ENCODE measurements at regions not wholly inside any gene's neighbourhood (a gene's known extent, or its start where the extent isn't known, plus 50 kb on each side); places are given as distances from the start of the nearest gene placed in this dataset.

GRCh38 chr7:47724335-47724982 is 142.5 kb upstream of the TNS3 start:
- Mint-ChIP-seq H3K4me3 (no peak overlapping the region), H3K27ac (no peak overlapping the region), H3K4me1 (ENCODE audit: low read depth) (no peaks in the 10 kb centered on the region), H3K36me3 (ENCODE audit: low read depth) (no peaks in the 10 kb centered on the region), H3K9me3 (no peaks in the 10 kb centered on the region), H3K27me3 (ENCODE audit: insufficient read depth) (peaks cover 2% of the 10 kb centered on the region)
- DNase-seq (ENCODE audit: low spot score) = no peak
- intact Hi-C loops (cut with micrococcal nuclease) = no loop called here

GRCh38 chr7:47722126-47722525 is 140.2 kb upstream of the TNS3 start:
- no peaks in the 10 kb centered on the region for H3K4me1 Mint-ChIP-seq (ENCODE audit: low read depth)
- H3K27me3 Mint-ChIP-seq (ENCODE audit: insufficient read depth) = peaks cover 2% of the 10 kb centered on the region
- no peaks in the 10 kb centered on the region for H3K36me3 Mint-ChIP-seq (ENCODE audit: low read depth)
- H3K27ac Mint-ChIP-seq = no peak overlapping the region
- no peak overlapping the region for H3K4me3 Mint-ChIP-seq
- DNase-seq (ENCODE audit: low spot score) = no peak
- intact Hi-C loops (cut with micrococcal nuclease) = no loop called here
- H3K9me3 Mint-ChIP-seq = no peaks in the 10 kb centered on the region

DNA sequence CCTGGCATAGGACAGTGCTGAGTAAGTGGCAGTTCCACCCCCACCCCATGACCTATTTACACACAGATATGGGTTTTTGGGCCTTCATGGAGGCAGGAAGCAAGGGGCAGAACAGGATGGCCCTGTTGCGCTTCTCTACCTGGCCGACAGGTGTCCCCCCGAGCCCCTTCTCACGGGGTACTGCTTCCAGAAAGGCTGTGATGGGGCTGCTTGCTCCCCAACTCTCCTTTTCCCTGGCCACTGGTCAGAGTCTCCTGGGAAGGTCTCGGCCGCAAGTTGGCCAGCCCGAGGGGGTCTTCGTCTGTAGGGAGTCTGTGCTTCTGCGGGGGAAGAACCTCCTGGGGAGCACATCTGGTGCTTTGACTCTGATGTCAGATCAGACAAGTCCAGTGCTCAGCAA is 139.8 kb upstream of the TNS3 start:
- intact Hi-C loops (cut with micrococcal nuclease) = no loop called here

GRCh38 chr7:47720907-47721244 is 139.0 kb upstream of the TNS3 start:
- no peak overlapping the region for H3K27ac Mint-ChIP-seq
- intact Hi-C loops (cut with micrococcal nuclease) = no loop called here
- H3K4me1 Mint-ChIP-seq (ENCODE audit: low read depth) = no peaks in the 10 kb centered on the region
- no peaks in the 10 kb centered on the region for H3K27me3 Mint-ChIP-seq (ENCODE audit: insufficient read depth)
- no peak overlapping the region for H3K4me3 Mint-ChIP-seq
- no peaks in the 10 kb centered on the region for H3K9me3 Mint-ChIP-seq
- DNase-seq (ENCODE audit: low spot score) = no peak
- no peaks in the 10 kb centered on the region for H3K36me3 Mint-ChIP-seq (ENCODE audit: low read depth)

More for the DNA sequence above, 139.8 kb upstream of the TNS3 start:
- DNase-seq (ENCODE audit: low spot score) = no peak
- Mint-ChIP-seq H3K36me3 (ENCODE audit: low read depth) (no peaks in the 10 kb centered on the region), H3K4me1 (ENCODE audit: low read depth) (no peaks in the 10 kb centered on the region), H3K4me3 (no peak overlapping the region), H3K27me3 (ENCODE audit: insufficient read depth) (no peaks in the 10 kb centered on the region), H3K27ac (no peak overlapping the region), H3K9me3 (no peaks in the 10 kb centered on the region)

DNA sequence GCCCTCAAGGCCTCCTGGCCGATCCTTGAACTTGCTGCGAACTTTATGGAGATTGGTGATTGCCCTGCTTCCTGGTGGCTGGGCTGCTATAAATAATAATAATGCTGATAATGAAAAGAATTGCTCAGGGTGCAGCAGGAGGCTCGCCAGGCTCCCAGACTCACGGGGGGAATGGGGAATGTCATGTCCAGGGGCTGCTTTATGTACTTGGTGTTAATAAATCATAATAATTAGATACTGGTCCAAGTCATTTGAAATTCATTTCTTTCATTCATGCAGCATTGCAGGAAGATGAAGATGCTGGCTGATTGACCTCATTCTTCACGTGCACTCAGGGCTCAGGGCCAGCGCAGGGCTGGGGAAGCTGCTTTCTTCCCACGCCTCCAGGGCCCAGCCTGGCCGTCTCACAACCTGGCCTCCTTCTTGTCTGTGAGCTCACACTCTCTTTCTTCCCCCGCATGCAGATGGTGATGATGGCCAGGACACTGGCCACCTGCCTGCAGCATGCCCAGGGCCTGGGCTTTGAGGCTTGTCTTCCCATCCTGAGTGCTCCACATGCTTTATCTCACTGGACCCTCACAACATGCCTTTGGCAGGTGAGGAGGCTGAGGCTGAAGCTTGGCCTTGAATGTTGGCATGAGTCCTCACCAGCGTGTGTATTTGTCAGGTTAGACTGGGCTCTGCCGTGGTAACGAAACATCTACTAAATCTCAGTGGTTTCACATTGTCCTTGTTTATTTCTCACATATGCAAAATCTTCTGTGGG is 138.4 kb upstream of the TNS3 start:
- no peak overlapping the region for H3K4me3 Mint-ChIP-seq
- no peaks in the 10 kb centered on the region for H3K9me3 Mint-ChIP-seq
- no peaks in the 10 kb centered on the region for H3K27me3 Mint-ChIP-seq (ENCODE audit: insufficient read depth)
- no peak overlapping the region for H3K27ac Mint-ChIP-seq
- H3K36me3 Mint-ChIP-seq (ENCODE audit: low read depth) = no peaks in the 10 kb centered on the region
- intact Hi-C loops (cut with micrococcal nuclease) = no loop called here
- DNase-seq (ENCODE audit: low spot score) = no peak
- H3K4me1 Mint-ChIP-seq (ENCODE audit: low read depth) = no peaks in the 10 kb centered on the region

DNA sequence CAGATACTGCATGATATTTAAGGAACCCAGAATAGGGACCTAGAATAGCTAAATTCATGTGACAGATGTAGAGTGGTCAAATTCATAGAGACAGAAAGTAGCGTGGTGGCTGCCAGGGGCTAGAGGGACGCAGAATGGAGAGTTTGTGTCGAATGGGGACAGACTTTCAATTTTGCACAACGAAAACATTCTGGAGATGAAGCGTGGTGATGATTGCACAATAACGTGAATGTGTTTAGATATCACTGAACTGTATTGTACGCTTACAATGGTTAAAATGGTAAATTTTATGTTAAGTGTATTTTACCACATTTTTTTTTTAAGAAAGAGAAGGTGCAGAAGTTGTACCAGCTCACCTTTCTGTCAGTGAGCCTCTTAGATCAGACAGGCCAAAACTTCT is 137.8 kb upstream of the TNS3 start:
- DNase-seq (ENCODE audit: low spot score) = no peak
- Mint-ChIP-seq H3K4me1 (ENCODE audit: low read depth) (no peaks in the 10 kb centered on the region), H3K36me3 (ENCODE audit: low read depth) (no peaks in the 10 kb centered on the region), H3K4me3 (no peak overlapping the region), H3K27ac (no peak overlapping the region), H3K9me3 (no peaks in the 10 kb centered on the region), H3K27me3 (ENCODE audit: insufficient read depth) (no peaks in the 10 kb centered on the region)
- intact Hi-C loops (cut with micrococcal nuclease) = no loop called here

DNA sequence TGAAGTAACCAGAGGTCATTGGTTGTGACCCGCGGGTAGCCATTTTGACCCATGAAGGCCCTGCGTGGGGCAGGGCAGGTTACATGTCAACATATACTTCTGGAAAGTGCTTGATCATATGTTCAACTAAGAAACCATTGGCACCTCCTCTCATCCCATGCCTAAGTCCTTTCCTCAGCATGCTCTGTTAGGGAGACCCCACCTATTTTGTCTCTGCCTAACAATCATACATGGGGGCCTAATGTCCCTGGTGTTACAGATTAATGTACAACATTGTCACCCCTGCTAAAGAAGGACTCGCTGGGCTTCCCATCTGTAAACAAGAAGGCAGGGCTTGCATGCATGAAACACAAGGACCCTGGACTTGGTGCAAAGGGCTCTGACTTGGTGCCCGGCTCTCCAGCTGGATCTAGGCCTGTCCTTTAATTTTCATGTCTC is 133.7 kb upstream of the TNS3 start:
- Mint-ChIP-seq H3K9me3 (no peaks in the 10 kb centered on the region), H3K4me1 (ENCODE audit: low read depth) (no peaks in the 10 kb centered on the region), H3K27me3 (ENCODE audit: insufficient read depth) (no peaks in the 10 kb centered on the region), H3K36me3 (ENCODE audit: low read depth) (no peaks in the 10 kb centered on the region), H3K27ac (no peak overlapping the region), H3K4me3 (no peak overlapping the region)
- DNase-seq (ENCODE audit: low spot score) = no peak
- intact Hi-C loops (cut with micrococcal nuclease) = no loop called here

DNA sequence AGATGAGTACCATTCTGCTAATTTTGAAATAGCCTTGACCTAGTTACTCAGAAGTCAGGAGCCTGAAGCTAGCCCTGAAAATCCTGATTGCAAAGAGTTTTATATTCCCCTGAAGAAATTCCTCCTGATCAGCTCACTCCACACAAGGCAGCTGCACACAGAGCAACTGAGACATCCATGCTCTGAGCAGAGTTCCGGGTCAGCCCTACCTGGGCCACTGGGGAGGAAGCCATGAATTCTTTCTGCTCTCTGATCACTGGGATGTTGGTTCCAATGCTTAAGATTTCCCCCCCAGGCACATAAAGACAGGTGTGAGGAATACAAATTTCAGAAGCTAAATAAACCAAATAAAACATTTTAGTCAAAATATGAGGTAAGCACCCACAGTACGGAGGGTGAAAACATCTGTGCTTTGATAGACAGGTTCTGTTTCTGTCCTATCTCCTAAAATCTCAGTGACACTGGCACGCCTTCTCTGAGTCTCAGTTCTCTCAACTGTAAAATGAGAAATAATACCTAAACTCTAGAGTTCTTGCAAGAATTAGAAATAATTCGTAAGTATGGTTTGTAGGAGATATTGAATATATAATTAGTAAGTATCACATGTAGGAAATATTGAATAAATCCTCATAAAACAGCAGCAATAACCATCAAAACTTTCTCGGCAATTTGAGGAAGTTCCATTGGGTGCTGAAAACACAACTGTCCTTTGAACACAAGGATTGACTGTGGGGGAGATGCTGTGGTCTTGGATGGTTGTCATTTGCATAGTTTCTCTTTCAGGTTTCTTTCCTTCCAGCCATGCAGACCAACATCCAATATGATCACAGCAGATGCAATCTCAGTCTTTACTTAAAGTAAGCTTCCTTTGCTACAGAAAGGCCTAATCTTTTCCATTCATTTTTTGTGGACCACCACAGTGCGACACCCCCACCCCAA is 133.0 kb upstream of the TNS3 start:
- H3K9me3 Mint-ChIP-seq = no peaks in the 10 kb centered on the region
- no peak overlapping the region for H3K4me3 Mint-ChIP-seq
- no peaks in the 10 kb centered on the region for H3K36me3 Mint-ChIP-seq (ENCODE audit: low read depth)
- no peak for DNase-seq (ENCODE audit: low spot score)
- no peaks in the 10 kb centered on the region for H3K27me3 Mint-ChIP-seq (ENCODE audit: insufficient read depth)
- no peak overlapping the region for H3K27ac Mint-ChIP-seq
- no peaks in the 10 kb centered on the region for H3K4me1 Mint-ChIP-seq (ENCODE audit: low read depth)
- intact Hi-C loops (cut with micrococcal nuclease) = no loop called here

DNA sequence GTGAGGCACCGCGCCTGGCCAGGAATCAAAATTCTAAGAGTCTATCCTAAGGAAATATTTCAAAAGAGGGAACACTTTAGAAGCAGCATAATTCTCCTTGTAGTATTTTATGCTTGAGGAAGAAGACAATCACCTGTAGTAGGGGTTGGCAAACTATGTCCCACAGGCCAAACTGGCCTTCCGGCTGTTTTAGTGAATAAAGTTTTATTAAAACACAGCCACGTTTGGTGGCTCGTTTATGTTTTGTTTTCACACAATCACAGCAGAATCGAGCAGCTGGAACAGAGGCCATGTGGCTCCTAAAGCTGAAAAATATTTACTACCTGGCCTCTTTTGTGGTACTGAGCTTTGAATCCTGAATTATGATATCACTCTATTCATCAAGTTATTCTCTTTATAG is 131.7 kb upstream of the TNS3 start:
- no peaks in the 10 kb centered on the region for H3K9me3 Mint-ChIP-seq
- intact Hi-C loops (cut with micrococcal nuclease) = no loop called here
- no peaks in the 10 kb centered on the region for H3K36me3 Mint-ChIP-seq (ENCODE audit: low read depth)
- no peaks in the 10 kb centered on the region for H3K4me1 Mint-ChIP-seq (ENCODE audit: low read depth)
- no peak for DNase-seq (ENCODE audit: low spot score)
- no peak overlapping the region for H3K27ac Mint-ChIP-seq
- H3K4me3 Mint-ChIP-seq = no peak overlapping the region
- H3K27me3 Mint-ChIP-seq (ENCODE audit: insufficient read depth) = no peaks in the 10 kb centered on the region

DNA sequence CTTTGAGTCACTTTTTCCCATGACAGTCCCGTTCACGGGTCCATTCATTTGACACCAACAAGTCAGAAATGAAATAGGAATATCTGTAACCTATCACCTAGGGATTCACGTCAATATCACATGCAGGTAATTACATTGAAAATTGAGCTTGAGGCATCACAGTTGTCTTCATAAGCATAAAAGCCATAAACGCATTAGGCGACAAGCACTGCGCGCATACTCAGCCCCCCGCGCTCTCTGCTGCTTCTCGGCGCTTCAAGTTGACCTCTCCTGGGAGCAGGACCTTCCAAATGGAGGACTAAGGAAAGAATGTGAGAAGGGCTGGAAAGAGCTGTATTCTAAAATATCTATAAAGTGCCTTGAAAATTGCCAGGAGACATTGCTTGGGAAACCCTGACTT is 130.5 kb upstream of the TNS3 start:
- H3K27me3 Mint-ChIP-seq (ENCODE audit: insufficient read depth) = no peaks in the 10 kb centered on the region
- intact Hi-C loops (cut with micrococcal nuclease) = no loop called here
- H3K4me3 Mint-ChIP-seq = no peak overlapping the region
- DNase-seq (ENCODE audit: low spot score) = no peak
- H3K9me3 Mint-ChIP-seq = no peaks in the 10 kb centered on the region
- H3K27ac Mint-ChIP-seq = no peak overlapping the region
- no peaks in the 10 kb centered on the region for H3K36me3 Mint-ChIP-seq (ENCODE audit: low read depth)
- H3K4me1 Mint-ChIP-seq (ENCODE audit: low read depth) = no peaks in the 10 kb centered on the region

DNA sequence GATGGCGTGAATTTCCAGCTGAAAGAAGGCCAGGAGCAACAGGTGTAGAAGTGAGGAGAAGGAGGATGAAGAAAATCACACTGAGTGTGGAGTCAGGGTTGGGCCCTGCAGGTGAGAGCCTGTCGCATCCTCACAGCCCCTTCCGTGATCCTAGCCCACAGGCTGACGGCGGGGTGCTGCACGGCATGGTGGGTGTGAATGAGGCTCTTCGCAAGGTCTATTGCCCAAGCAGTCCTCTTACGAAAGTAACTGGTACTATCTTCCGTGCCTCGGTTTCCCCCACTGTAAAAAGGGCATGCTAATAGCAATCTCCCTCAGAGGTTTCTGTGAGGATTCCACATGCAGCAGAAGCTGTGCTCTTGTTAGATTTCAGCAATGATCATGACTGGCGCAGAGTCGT is 129.9 kb upstream of the TNS3 start:
- intact Hi-C loops (cut with micrococcal nuclease) = no loop called here
- Mint-ChIP-seq H3K4me1 (ENCODE audit: low read depth) (no peaks in the 10 kb centered on the region), H3K27me3 (ENCODE audit: insufficient read depth) (no peaks in the 10 kb centered on the region), H3K4me3 (no peak overlapping the region), H3K27ac (no peak overlapping the region), H3K9me3 (no peaks in the 10 kb centered on the region), H3K36me3 (ENCODE audit: low read depth) (no peaks in the 10 kb centered on the region)
- no peak for DNase-seq (ENCODE audit: low spot score)

GRCh38 chr7:47710201-47710935 is 128.5 kb upstream of the TNS3 start:
- Mint-ChIP-seq H3K27me3 (ENCODE audit: insufficient read depth) (no peaks in the 10 kb centered on the region), H3K27ac (no peak overlapping the region), H3K4me3 (no peak overlapping the region), H3K4me1 (ENCODE audit: low read depth) (no peaks in the 10 kb centered on the region), H3K36me3 (ENCODE audit: low read depth) (no peaks in the 10 kb centered on the region), H3K9me3 (no peaks in the 10 kb centered on the region)
- intact Hi-C loops (cut with micrococcal nuclease) = no loop called here
- DNase-seq (ENCODE audit: low spot score) = no peak

Measured in activated T-helper 1 cell treated with anti-CD3 and anti-CD28 coated beads, Interleukin-12 subunit alpha, Interleukin-12 subunit beta, Interleukin-2, Interleukin-4 antibody, amounts not matched to agents 30 ng/mL and 10 ng/mL and 1 ng/mL, durations not matched to agents 14 hours and 24 hours and 36 hours (primary cell).